Keratinocyte (primary cell): ENCODE measurements at regions not wholly inside any gene's neighbourhood (a gene's known extent, or its start where the extent isn't known, plus 50 kb on each side); places are given as distances from the start of the nearest gene placed in this dataset.

Source experiments
- DNase-seq: peaks from one replicate; pipeline ENCODE4 v3.0.0-alpha.2; 2011; ENCODE audit warnings: low read depth, missing footprints, low spot score
- FAIRE-seq: peaks from 2 replicates; lab custom pipeline; 2011; peaks lifted over from hg19 to GRCh38; lab: Jason Lieb, UNC
- H2AFZ ChIP-seq: 2 replicates; pipeline ENCODE4 v1.6.0; 2012; ENCODE audit warnings: low read length, control low read depth, inconsistent platforms; ENCODE audit not compliant: control insufficient read depth
- H3K27ac ChIP-seq: 2 replicates; pipeline ENCODE4 v1.5.1; 2011; ENCODE audit warnings: low read length; ENCODE audit not compliant: control insufficient read depth, insufficient read depth
- H3K27me3 ChIP-seq: 3 replicates; pipeline ENCODE4 v1.6.0; 2011; ENCODE audit warnings: low read length; ENCODE audit not compliant: control insufficient read depth, insufficient read depth; ENCODE audit errors: extremely low read depth
- H3K36me3 ChIP-seq, 2 experiments: 2 replicates in 1 of 2; 3 replicates in 1 of 2; pipeline ENCODE4 v1.5.1; 2011; ENCODE audit warnings: low read length in 2 of 2, mild to moderate bottlenecking in 1 of 2; ENCODE audit not compliant: control insufficient read depth in 2 of 2, insufficient read depth in 2 of 2; ENCODE audit errors: extremely low read depth in 1 of 2
- H3K4me1 ChIP-seq: 3 replicates; pipeline ENCODE4 v1.5.1; 2011; ENCODE audit warnings: low read length; ENCODE audit not compliant: control insufficient read depth, insufficient read depth; ENCODE audit errors: extremely low read depth
- H3K4me2 ChIP-seq: 3 replicates; pipeline ENCODE4 v1.6.0; 2011; ENCODE audit warnings: low read depth, low read length; ENCODE audit not compliant: control insufficient read depth, insufficient read depth; ENCODE audit errors: extremely low read depth
- H3K4me3 ChIP-seq, 3 experiments: fragments of 200-600 bp in 1 of 3; sonication (generic) in 1 of 3; 2 replicates in 2 of 3; 3 replicates in 1 of 3; pipeline ENCODE4 v1.5.1; 2011 to 2016; ENCODE audit warnings: low read length in 3 of 3, mild to moderate bottlenecking in 3 of 3, control low read depth in 2 of 3, inconsistent platforms in 1 of 3, low read depth in 1 of 3, mixed read lengths in 1 of 3, mixed run types in 1 of 3, moderate library complexity in 1 of 3; ENCODE audit not compliant: control insufficient read depth in 2 of 3, insufficient read depth in 2 of 3; ENCODE audit errors: extremely low read depth in 1 of 3
- H3K79me2 ChIP-seq: 2 replicates; pipeline ENCODE4 v1.6.0; 2012; ENCODE audit warnings: low read length; ENCODE audit not compliant: control insufficient read depth, insufficient read depth
- H3K9ac ChIP-seq: 3 replicates; pipeline ENCODE4 v1.6.0; 2011; ENCODE audit warnings: low read length; ENCODE audit not compliant: control insufficient read depth, insufficient read depth; ENCODE audit errors: extremely low read depth
- H3K9me1 ChIP-seq: 3 replicates; pipeline ENCODE4 v1.6.0; 2011; ENCODE audit warnings: low read length; ENCODE audit not compliant: control insufficient read depth, insufficient read depth; ENCODE audit errors: extremely low read depth
- H3K9me3 ChIP-seq: 2 replicates; pipeline ENCODE4 v1.5.1; 2012; ENCODE audit warnings: low read depth, low read length; ENCODE audit not compliant: control insufficient read depth
- H4K20me1 ChIP-seq: 3 replicates; pipeline ENCODE4 v1.6.0; 2011; ENCODE audit warnings: low read length; ENCODE audit not compliant: control insufficient read depth, insufficient read depth; ENCODE audit errors: extremely low read depth
- EZH2 ChIP-seq: IDR thresholded peaks from one replicate; pipeline ENCODE4 v1.6.1; 2012; ENCODE audit warnings: inconsistent platforms, mild to moderate bottlenecking, low read length, moderate library complexity
- dilution Hi-C: fragments of 300-500 bp; cut with MboI; formaldehyde crosslinking; loops from one replicate; pipeline ENCODE4 v1.7.0; 2020; ENCODE audit warnings: low sequenced_read_pairs; ENCODE audit not compliant: extremely low pct_ligation_motif_present
- TF ChIP-seq, protein P1 (sequence below), 3 experiments: IDR thresholded peaks in 1 of 3; conservative IDR thresholded peaks in 1 of 3; optimal IDR thresholded peaks in 1 of 3; 2 replicates in 2 of 3; 3 replicates in 1 of 3; pipeline versions ENCODE3 to v1.5.1; 2011; ENCODE audit warnings: low read length in 3 of 3, mild to moderate bottlenecking in 3 of 3, moderate library complexity in 2 of 3, control low read depth in 1 of 3, inconsistent platforms in 1 of 3; ENCODE audit not compliant: insufficient read depth in 2 of 3; ENCODE audit errors: extremely low read depth in 1 of 3

DNA sequence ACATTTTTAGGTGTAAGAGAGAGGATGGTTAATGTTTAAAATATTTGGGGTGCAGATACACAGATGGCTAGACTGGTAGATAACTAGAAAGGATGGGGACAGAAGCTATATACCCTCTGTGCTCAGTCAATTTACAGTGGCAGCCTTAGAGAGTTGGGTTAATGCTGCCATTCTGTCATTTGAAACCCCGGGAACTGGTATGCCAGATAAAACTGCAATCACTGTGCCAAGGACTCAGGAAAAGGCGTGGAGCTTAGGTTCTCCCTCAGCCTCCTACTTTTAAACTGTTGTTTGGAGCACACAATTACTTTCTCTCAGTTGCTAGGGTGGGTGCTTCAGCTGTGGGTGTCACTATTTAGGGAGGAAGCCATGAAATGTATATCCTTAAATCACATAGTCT, 90.0 kb upstream of the HNRNPU start:
- Histone ChIP-seq H3K4me2 (no peak overlapping the region), H2AFZ (no peak overlapping the region), H3K27ac (no peak overlapping the region), H3K36me3 (no peaks in the 10 kb centered on the region), H3K4me3 (no peak overlapping the region), H3K4me1 (peaks cover 5% of the 10 kb centered on the region), H3K9ac (no peak overlapping the region), H3K9me1 (no peaks in the 10 kb centered on the region), H3K27me3 (no peaks in the 10 kb centered on the region), H4K20me1 (no peaks in the 10 kb centered on the region), H3K79me2 (no peaks in the 10 kb centered on the region), H3K9me3 (no peaks in the 10 kb centered on the region)
- DNase-seq: no peak
- no peak for FAIRE-seq
- no peak for TF ChIP-seq EZH2
- TF ChIP-seq, protein P1, sequence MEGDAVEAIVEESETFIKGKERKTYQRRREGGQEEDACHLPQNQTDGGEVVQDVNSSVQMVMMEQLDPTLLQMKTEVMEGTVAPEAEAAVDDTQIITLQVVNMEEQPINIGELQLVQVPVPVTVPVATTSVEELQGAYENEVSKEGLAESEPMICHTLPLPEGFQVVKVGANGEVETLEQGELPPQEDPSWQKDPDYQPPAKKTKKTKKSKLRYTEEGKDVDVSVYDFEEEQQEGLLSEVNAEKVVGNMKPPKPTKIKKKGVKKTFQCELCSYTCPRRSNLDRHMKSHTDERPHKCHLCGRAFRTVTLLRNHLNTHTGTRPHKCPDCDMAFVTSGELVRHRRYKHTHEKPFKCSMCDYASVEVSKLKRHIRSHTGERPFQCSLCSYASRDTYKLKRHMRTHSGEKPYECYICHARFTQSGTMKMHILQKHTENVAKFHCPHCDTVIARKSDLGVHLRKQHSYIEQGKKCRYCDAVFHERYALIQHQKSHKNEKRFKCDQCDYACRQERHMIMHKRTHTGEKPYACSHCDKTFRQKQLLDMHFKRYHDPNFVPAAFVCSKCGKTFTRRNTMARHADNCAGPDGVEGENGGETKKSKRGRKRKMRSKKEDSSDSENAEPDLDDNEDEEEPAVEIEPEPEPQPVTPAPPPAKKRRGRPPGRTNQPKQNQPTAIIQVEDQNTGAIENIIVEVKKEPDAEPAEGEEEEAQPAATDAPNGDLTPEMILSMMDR (optimal IDR thresholded peaks at IDR 0.05 in 1 of 3, IDR thresholded peaks at IDR 0.05 in 1 of 3, conservative IDR thresholded peaks at IDR 0.05 in 1 of 3; ENCODE audit: extremely low read depth in 1 of 3, insufficient read depth in 2 of 3, low read length in 3 of 3): no peak
- dilution Hi-C loops: no loop called here

DNA sequence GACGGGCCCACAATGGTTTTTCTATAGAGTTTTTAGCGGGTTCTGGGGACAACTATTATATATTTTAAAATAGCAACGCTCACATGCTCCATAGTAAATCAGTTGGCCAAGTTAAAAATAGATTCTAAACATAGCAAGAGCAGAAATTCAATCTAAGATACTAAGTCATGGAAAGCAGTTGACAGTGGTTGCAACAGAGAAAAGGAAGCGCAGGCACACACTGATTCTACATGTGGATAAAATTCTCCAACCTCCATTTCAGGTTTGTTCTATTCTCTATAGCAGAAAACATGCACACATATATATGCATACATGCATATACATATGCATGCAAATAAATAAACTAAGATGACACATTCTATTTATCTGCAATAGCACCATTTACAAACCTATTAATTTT, 89.6 kb upstream of the HNRNPU start:
- Histone ChIP-seq H3K9me1 (no peaks in the 10 kb centered on the region), H3K27me3 (no peaks in the 10 kb centered on the region), H3K79me2 (no peaks in the 10 kb centered on the region), H3K27ac (no peak overlapping the region), H2AFZ (no peak overlapping the region), H3K36me3 (no peaks in the 10 kb centered on the region), H4K20me1 (no peaks in the 10 kb centered on the region), H3K4me2 (no peak overlapping the region), H3K4me1 (peaks cover 5% of the 10 kb centered on the region), H3K9ac (no peak overlapping the region), H3K9me3 (no peaks in the 10 kb centered on the region), H3K4me3 (no peak overlapping the region)
- TF ChIP-seq, protein P1 (optimal IDR thresholded peaks at IDR 0.05 in 1 of 3, IDR thresholded peaks at IDR 0.05 in 1 of 3, conservative IDR thresholded peaks at IDR 0.05 in 1 of 3; ENCODE audit: extremely low read depth in 1 of 3, insufficient read depth in 2 of 3, low read length in 3 of 3): no peak
- TF ChIP-seq EZH2: no peak
- DNase-seq (no peak), FAIRE-seq (no peak)
- dilution Hi-C loops: no loop called here
